ENCODE measurements at regions not wholly inside any gene's neighbourhood (a gene's known extent, or its start where the extent isn't known, plus 50 kb on each side); places are given as distances from the start of the nearest gene placed in this dataset.
"Not testable (repeated sequence)": the region's sequence is repeated elsewhere in the genome, so short reads cannot be mapped to it uniquely, and the experiment has no call there.

DNA sequence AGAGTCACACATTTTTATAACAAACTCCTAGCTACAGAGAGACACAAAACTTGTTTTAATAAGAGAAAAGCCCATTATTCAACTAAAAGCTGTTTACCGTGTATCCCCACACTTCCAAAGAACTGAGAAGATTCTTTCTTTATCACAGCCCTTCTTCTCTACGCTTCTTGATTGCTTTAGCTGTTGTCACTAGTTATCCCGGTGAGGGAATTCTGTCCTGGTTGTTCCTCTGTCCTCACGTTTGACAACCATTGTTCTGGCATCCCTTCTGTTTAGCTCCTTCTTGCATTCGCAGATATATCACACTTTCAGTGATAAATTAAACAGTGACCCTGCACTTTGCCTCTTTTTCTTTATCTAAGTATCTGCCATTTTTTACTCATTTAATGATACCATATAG lies 1035.1 kb upstream of the PCDH20 start:
- no peak overlapping the region for H3K4me3 ChIP-seq (ENCODE audit: low read depth, low read length)
- TF ChIP-seq, protein P1, sequence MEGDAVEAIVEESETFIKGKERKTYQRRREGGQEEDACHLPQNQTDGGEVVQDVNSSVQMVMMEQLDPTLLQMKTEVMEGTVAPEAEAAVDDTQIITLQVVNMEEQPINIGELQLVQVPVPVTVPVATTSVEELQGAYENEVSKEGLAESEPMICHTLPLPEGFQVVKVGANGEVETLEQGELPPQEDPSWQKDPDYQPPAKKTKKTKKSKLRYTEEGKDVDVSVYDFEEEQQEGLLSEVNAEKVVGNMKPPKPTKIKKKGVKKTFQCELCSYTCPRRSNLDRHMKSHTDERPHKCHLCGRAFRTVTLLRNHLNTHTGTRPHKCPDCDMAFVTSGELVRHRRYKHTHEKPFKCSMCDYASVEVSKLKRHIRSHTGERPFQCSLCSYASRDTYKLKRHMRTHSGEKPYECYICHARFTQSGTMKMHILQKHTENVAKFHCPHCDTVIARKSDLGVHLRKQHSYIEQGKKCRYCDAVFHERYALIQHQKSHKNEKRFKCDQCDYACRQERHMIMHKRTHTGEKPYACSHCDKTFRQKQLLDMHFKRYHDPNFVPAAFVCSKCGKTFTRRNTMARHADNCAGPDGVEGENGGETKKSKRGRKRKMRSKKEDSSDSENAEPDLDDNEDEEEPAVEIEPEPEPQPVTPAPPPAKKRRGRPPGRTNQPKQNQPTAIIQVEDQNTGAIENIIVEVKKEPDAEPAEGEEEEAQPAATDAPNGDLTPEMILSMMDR (IDR thresholded peaks at IDR 0.05; ENCODE audit: borderline replicate concordance, insufficient read depth, low read depth, low read length), result no peak

DNA sequence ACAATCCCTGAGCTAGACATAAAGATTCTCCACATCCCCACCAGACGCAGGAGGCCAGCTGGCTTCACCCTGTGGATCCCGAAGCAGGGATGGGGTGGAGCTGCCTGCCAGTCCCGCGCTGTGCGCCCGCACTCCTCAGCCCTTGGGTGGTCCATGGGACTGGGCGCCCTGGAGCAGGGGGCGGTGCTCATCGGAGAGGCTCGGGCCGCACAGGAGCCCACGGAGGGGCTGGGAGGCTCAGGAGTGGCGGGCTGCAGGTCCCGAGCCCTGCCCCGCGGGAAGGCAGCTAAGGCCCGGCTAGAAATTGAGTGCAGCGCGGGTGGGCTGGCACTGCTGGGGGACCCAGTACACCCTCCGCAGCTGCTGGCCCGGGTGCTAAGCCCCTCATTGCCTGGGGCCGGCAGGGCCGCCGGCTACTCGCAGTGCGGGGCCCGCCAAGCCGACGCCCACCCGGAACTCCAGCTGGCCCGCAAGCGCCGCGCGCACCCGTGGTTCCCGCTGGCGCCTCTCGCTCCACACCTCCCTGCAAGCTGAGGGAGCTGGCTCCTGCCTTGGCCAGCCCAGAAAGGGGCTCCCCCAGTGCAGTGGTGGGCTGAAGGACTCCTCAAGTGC lies 1032.2 kb upstream of the PCDH20 start:
- H3K4me3 ChIP-seq (ENCODE audit: low read depth, low read length), result not testable (repeated sequence)

DNA sequence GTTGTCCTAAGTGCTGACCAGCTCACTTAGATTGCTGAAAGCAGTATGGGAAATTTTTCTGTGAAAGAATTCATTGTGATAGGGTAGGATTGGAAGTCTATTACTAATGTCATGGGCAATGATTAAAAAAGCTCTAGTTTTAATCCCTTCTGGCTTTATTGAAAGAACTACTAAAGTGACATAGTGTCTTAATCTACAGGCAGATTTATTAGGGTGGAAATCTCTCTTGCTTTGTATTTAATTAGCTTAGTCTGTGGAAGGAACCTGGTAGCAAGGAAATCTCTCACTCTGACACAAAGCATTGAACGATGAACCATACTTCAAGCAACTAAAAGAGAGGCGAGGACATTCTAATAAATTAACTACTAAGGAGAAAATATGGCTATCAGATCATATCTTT lies 1029.2 kb upstream of the PCDH20 start:
- TF ChIP-seq, protein P1 (IDR thresholded peaks at IDR 0.05; ENCODE audit: borderline replicate concordance, insufficient read depth, low read depth, low read length), result no peak
- no peak overlapping the region for H3K4me3 ChIP-seq (ENCODE audit: low read depth, low read length)

DNA sequence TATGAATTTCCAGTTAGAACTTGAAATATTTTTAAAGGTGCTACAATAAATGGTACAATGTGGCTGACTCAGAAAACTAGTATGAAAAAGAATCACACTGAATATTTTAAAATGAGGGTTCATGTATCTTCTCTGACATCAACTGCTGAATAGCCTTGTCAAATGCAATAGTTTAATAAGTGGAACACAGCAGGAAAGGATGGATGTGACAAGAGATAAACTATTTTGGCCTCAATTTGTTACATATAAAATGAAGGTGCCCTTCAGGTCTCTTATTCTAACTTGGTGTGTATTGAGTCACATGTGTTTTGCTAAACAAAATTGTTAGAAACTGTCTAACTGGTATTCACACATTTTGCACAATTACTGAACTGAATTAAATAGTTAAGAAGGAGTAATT lies 1018.4 kb upstream of the PCDH20 start:
- no peak overlapping the region for H3K4me3 ChIP-seq (ENCODE audit: low read depth, low read length)
- TF ChIP-seq, protein P1 (IDR thresholded peaks at IDR 0.05; ENCODE audit: borderline replicate concordance, insufficient read depth, low read depth, low read length), result no peak

GRCh38 chr13:62433660-62434059 lies 1018.0 kb upstream of the PCDH20 start:
- TF ChIP-seq, protein P1 (IDR thresholded peaks at IDR 0.05; ENCODE audit: borderline replicate concordance, insufficient read depth, low read depth, low read length), result no peak
- H3K4me3 ChIP-seq (ENCODE audit: low read depth, low read length), result no peak overlapping the region

DNA sequence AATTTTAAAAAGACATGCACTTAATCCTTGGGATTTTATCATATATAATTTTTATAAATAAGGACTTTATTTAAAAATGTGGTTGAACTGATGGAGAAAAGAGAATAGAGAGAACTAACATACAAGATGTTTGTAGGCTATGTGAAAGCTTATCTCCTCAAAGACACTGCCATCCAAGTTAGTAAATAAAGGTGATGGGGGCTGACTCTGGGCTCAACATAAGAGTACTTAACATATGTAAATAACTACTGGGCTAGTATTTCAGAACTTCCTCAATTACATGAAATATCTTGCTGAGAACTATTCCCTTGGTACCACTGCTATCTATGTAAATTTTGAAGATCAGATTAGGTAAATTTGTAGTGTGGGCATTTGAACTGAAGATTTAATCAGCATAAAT lies 1017.3 kb upstream of the PCDH20 start:
- TF ChIP-seq, protein P1 (IDR thresholded peaks at IDR 0.05; ENCODE audit: borderline replicate concordance, insufficient read depth, low read depth, low read length), result no peak
- no peak overlapping the region for H3K4me3 ChIP-seq (ENCODE audit: low read depth, low read length)

- TF ChIP-seq, protein P1 (IDR thresholded peaks at IDR 0.05; ENCODE audit: borderline replicate concordance, insufficient read depth, low read depth, low read length), result no peak
These were observed 1016.6 kb upstream of the PCDH20 start for GRCh38 chr13:62432295-62432694.

DNA sequence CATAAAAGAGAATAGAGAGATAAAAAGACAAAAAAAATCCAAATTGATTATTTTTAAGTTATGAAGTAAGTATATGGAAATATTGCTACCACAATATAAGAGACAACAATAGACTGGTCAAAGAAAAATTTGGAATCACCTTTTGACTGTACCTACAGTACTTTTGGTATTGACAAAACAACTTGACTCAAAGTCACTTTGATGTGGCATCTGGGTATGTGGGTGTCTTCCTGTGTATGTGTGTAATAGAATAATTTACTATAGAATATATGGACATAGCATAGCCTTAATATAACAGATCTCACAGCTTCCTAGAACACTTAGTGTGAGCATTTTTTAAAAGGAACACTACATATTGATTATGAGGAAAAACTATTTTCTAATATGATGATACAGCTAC lies 1016.2 kb upstream of the PCDH20 start:
- no peak overlapping the region for H3K4me3 ChIP-seq (ENCODE audit: low read depth, low read length)
- TF ChIP-seq, protein P1 (IDR thresholded peaks at IDR 0.05; ENCODE audit: borderline replicate concordance, insufficient read depth, low read depth, low read length), result no peak

More at GRCh38 chr13:62432295-62432694, 1016.6 kb upstream of the PCDH20 start:
- H3K4me3 ChIP-seq (ENCODE audit: low read depth, low read length), result no peak overlapping the region
